ENCODE measurements at regions not wholly inside any gene's neighbourhood (a gene's known extent, or its start where the extent isn't known, plus 50 kb on each side); places are given as distances from the start of the nearest gene placed in this dataset.

- TF ChIP-seq POLR2AphosphoS5 (IDR thresholded peaks at IDR 0.05) (no peak), EP300 (IDR thresholded peaks at IDR 0.05) (no peak), POLR2A (IDR thresholded peaks at IDR 0.05) (no peak), CTCF (IDR thresholded peaks at IDR 0.05) (no peak)
- intact Hi-C loops (cut with DNase I; ENCODE audit: low total_unique reads) = no loop called here
- Histone ChIP-seq H3K9me3 (no peaks in the 10 kb centered on the region), H3K27me3 (no peaks in the 10 kb centered on the region), H3K4me3 (no peak overlapping the region), H3K4me1 (peaks cover 0 to 17% (median 2%) of the 10 kb centered on the region in 4 donors), H3K27ac (no peak overlapping the region), H3K36me3 (no peaks in the 10 kb centered on the region)
- 74 to 85% (median 76%) methylated on average over 7 of the region's 7 CpGs for WGBS, 5 donors
- DNase-seq = no peak
Measured at GRCh38 chr1:202067188-202067974, 55.3 kb upstream of the GPR37L1 start.

DNA sequence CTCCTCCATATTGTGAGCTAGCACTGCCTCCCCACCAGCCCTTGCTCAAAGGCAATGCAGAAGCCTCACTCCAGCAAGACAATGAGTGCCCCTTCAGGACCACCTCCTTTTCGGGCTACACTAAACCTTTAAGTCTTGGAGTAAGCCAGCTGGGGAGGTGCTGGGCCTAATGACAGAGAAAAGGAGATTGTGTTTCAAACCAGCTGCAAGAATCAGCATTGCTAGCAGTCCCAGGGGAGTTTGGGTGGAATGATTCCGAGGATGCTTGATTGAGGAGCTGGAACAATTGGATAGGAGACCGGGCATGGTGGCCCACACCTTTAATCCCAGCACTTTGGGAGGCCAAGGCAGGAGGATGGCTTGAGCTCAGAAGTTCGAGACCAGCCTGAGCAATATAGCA lies 54.1 kb upstream of the GPR37L1 start:
- no peak for DNase-seq
- no peak overlapping the region for H3K27ac ChIP-seq
- peaks cover 0 to 20% (median 2%) of the 10 kb centered on the region in 4 donors for H3K4me1 ChIP-seq
- no peaks in the 10 kb centered on the region for H3K27me3 ChIP-seq
- TF ChIP-seq POLR2A (IDR thresholded peaks at IDR 0.05) (no peak), EP300 (IDR thresholded peaks at IDR 0.05) (no peak), POLR2AphosphoS5 (IDR thresholded peaks at IDR 0.05) (no peak), CTCF (IDR thresholded peaks at IDR 0.05) (no peak)
- H3K36me3 ChIP-seq = no peaks in the 10 kb centered on the region
- 82 to 90% (median 89%) methylated on average over 4 of the region's 4 CpGs for WGBS, 5 donors
- intact Hi-C loops (cut with DNase I; ENCODE audit: low total_unique reads) = no loop called here
- no peaks in the 10 kb centered on the region for H3K9me3 ChIP-seq
- no peak overlapping the region for H3K4me3 ChIP-seq

DNA sequence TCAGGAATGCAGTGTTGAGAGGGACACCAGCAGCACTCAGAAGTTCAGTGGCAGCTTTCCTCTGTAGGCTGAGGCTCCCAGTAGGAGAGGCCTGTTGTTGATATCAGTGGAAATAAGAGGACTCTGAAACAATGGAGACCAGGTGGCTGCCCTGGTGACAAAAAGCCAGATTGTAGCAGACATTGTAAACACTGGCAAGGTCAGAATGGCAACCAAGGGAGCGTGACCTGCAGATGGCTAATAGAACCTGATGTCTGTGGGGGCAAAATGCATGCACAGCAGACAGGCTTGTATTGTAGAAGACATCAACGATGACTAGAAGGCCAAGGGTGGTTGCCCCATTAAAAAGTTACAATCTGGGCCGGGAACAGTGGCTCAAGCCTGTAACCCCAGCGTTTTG lies 53.1 kb upstream of the GPR37L1 start:
- Histone ChIP-seq H3K27ac (peak overlapping the region in 4 of 5 donors; percentile 7 to 64 (median 46)), H3K4me3 (no peak overlapping the region), H3K36me3 (no peaks in the 10 kb centered on the region), H3K4me1 (peaks cover 0 to 19% (median 3%) of the 10 kb centered on the region in 4 donors), H3K9me3 (no peaks in the 10 kb centered on the region), H3K27me3 (no peaks in the 10 kb centered on the region)
- intact Hi-C loops (cut with DNase I; ENCODE audit: low total_unique reads) = no loop called here
- DNase-seq = peak; percentile 43 to 66
- no peak for TF ChIP-seq POLR2AphosphoS5 (IDR thresholded peaks at IDR 0.05)
- TF ChIP-seq CTCF (IDR thresholded peaks at IDR 0.05) = no peak
- TF ChIP-seq EP300 (IDR thresholded peaks at IDR 0.05) = no peak
- TF ChIP-seq POLR2A (IDR thresholded peaks at IDR 0.05) = no peak
- 49 to 71% (median 55%) methylated on average over 4 of the region's 4 CpGs for WGBS, 5 donors

DNA sequence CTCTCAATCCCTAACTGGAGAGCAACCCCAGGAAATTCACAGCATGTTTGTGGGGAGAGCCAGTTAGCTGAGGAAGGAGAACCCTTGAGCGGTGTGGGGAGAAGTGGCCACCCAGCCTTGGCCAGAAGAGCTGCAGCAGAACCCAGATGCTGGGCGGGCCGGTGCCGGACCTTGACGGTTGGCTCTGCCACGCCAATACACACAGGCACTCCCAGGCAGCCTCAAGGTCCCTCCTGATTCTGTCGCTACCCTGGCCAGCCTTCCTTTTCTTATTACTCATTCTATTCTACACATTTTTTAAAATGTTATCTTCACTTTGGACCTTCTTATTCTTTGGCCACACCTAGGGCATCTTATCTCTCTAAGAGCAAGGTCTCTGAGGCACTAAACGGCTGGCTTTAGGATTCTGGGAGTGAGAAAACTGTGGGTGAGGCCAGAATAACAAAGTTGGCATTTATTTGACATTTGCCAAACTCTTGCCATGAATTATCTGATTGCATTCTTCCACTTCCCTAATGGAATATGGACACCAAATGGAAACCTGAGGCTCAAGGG lies 50.4 kb upstream of the GPR37L1 start:
- no peak overlapping the region for H3K4me3 ChIP-seq
- DNase-seq = peak; percentile 64 to 65
- peak overlapping the region; percentile 45 to 67 (median 61) for H3K27ac ChIP-seq
- H3K27me3 ChIP-seq = no peaks in the 10 kb centered on the region
- no peak for TF ChIP-seq EP300 (IDR thresholded peaks at IDR 0.05)
- no peak for TF ChIP-seq POLR2AphosphoS5 (IDR thresholded peaks at IDR 0.05)
- no peak for TF ChIP-seq POLR2A (IDR thresholded peaks at IDR 0.05)
- H3K36me3 ChIP-seq = no peaks in the 10 kb centered on the region
- peaks cover 16 to 37% (median 24%) of the 10 kb centered on the region in 4 donors for H3K4me1 ChIP-seq
- intact Hi-C loops (cut with DNase I; ENCODE audit: low total_unique reads) = no loop called here
- H3K9me3 ChIP-seq = no peaks in the 10 kb centered on the region
- 39 to 48% (median 46%) methylated on average over 8 of the region's 8 CpGs for WGBS, 5 donors

Small RNA genes in the stretch of these regions (small RNA-seq; reads per million reads assigned to genes)
- gene RF00019 = 0 reads per million in 4 donors

Measured in stomach (tissue), 8 donors.